Panc1 (cell line): ENCODE measurements at regions not wholly inside any gene's neighbourhood (a gene's known extent, or its start where the extent isn't known, plus 50 kb on each side); places are given as distances from the start of the nearest gene placed in this dataset.

Experiments used
- POLR2AphosphoS5 ChIP-seq: IDR thresholded peaks from 2 replicates; pipeline ENCODE4 v1.6.1; 2012; ENCODE audit warnings: mild to moderate bottlenecking, low read depth, low read length, moderate library complexity
- TF ChIP-seq, protein P1 (sequence below): fragments of 450-650 bp; IDR thresholded peaks from 2 replicates; pipeline ENCODE4 v1.5.1; 2017; ENCODE audit warnings: mild to moderate bottlenecking
- TF ChIP-seq, protein P2 (sequence below), 2 experiments: IDR thresholded peaks; 2 replicates each; pipeline ENCODE4 v1.6.1; 2011 to 2012; ENCODE audit warnings: low read depth in 2 of 2, control low read depth in 1 of 2, low read length in 1 of 2, mild to moderate bottlenecking in 1 of 2, moderate library complexity in 1 of 2; ENCODE audit not compliant: insufficient read depth in 1 of 2

DNA sequence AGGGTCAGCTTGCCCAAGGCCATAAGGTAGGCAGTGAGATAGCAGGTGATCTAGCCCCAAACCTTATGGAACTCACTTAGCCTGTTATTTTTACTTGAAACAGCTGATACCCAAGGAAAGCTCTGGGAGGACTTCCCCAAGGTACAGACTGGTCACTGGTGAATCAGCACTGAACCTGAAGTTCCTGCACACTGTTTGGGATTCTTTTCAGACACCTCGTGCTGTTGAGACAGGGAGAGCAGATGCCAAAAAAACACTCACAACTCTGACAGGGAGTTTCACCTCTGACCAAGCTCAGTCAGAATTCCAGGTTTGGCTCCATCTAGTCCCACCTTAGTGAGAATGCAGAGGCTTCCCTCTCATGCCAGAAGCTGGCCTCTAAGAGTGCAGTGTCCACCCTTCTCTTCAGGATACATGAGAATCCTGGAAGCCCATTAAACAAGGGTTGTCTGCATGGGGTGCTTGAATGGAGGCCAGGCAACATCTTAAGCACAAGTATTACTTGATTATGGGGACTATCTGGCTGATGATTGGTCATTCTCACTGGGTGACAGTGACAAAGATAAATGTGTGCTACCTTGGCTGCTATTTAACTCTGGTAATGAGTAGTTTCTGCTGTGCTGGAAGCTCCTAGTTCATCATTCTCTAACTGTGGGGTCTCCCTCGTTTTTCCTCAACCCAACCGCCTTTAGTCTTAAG is 122.8 kb upstream of the SLIT3 start:
- TF ChIP-seq, protein P1, sequence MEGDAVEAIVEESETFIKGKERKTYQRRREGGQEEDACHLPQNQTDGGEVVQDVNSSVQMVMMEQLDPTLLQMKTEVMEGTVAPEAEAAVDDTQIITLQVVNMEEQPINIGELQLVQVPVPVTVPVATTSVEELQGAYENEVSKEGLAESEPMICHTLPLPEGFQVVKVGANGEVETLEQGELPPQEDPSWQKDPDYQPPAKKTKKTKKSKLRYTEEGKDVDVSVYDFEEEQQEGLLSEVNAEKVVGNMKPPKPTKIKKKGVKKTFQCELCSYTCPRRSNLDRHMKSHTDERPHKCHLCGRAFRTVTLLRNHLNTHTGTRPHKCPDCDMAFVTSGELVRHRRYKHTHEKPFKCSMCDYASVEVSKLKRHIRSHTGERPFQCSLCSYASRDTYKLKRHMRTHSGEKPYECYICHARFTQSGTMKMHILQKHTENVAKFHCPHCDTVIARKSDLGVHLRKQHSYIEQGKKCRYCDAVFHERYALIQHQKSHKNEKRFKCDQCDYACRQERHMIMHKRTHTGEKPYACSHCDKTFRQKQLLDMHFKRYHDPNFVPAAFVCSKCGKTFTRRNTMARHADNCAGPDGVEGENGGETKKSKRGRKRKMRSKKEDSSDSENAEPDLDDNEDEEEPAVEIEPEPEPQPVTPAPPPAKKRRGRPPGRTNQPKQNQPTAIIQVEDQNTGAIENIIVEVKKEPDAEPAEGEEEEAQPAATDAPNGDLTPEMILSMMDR, result no peak
- TF ChIP-seq POLR2AphosphoS5, result no peak
- TF ChIP-seq, protein P2, sequence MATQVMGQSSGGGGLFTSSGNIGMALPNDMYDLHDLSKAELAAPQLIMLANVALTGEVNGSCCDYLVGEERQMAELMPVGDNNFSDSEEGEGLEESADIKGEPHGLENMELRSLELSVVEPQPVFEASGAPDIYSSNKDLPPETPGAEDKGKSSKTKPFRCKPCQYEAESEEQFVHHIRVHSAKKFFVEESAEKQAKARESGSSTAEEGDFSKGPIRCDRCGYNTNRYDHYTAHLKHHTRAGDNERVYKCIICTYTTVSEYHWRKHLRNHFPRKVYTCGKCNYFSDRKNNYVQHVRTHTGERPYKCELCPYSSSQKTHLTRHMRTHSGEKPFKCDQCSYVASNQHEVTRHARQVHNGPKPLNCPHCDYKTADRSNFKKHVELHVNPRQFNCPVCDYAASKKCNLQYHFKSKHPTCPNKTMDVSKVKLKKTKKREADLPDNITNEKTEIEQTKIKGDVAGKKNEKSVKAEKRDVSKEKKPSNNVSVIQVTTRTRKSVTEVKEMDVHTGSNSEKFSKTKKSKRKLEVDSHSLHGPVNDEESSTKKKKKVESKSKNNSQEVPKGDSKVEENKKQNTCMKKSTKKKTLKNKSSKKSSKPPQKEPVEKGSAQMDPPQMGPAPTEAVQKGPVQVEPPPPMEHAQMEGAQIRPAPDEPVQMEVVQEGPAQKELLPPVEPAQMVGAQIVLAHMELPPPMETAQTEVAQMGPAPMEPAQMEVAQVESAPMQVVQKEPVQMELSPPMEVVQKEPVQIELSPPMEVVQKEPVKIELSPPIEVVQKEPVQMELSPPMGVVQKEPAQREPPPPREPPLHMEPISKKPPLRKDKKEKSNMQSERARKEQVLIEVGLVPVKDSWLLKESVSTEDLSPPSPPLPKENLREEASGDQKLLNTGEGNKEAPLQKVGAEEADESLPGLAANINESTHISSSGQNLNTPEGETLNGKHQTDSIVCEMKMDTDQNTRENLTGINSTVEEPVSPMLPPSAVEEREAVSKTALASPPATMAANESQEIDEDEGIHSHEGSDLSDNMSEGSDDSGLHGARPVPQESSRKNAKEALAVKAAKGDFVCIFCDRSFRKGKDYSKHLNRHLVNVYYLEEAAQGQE (IDR thresholded peaks at IDR 0.05; ENCODE audit: insufficient read depth in 1 of 2, low read depth in 2 of 2, low read length in 1 of 2), result no peak
